ENCODE measurements at regions not wholly inside any gene's neighbourhood (a gene's known extent, or its start where the extent isn't known, plus 50 kb on each side); places are given as distances from the start of the nearest gene placed in this dataset.

- no peak for TF ChIP-seq CTCF (conservative IDR thresholded peaks at IDR 0.05)
- Mint-ChIP-seq H3K4me1 (ENCODE audit: unreplicated experiment) (peaks cover 43% of the 10 kb centered on the region), H3K27ac (no peak overlapping the region), H3K9me3 (no peaks in the 10 kb centered on the region), H3K36me3 (no peaks in the 10 kb centered on the region), H3K27me3 (peaks cover 24% of the 10 kb centered on the region), H3K4me3 (no peak overlapping the region)
- DNase-seq (ENCODE audit: extremely low spot score, unreplicated experiment), result no peak
These were observed 57.9 kb upstream of the UBE2E1 start for GRCh38 chr3:23747841-23748240.

GRCh38 chr3:23748398-23749110 is 57.2 kb upstream of the UBE2E1 start:
- no peaks in the 10 kb centered on the region for H3K9me3 Mint-ChIP-seq
- no peak overlapping the region for H3K27ac Mint-ChIP-seq
- H3K4me1 Mint-ChIP-seq (ENCODE audit: unreplicated experiment), result peaks cover 42% of the 10 kb centered on the region
- H3K4me3 Mint-ChIP-seq, result no peak overlapping the region
- DNase-seq (ENCODE audit: extremely low spot score, unreplicated experiment), result no peak
- no peak for TF ChIP-seq CTCF (conservative IDR thresholded peaks at IDR 0.05)
- H3K36me3 Mint-ChIP-seq, result no peaks in the 10 kb centered on the region
- H3K27me3 Mint-ChIP-seq, result peaks cover 18% of the 10 kb centered on the region

- Mint-ChIP-seq H3K4me1 (ENCODE audit: unreplicated experiment) (peaks cover 36% of the 10 kb centered on the region), H3K9me3 (no peaks in the 10 kb centered on the region), H3K36me3 (no peaks in the 10 kb centered on the region), H3K27ac (no peak overlapping the region), H3K4me3 (no peak overlapping the region), H3K27me3 (peaks cover 10% of the 10 kb centered on the region)
- DNase-seq (ENCODE audit: extremely low spot score, unreplicated experiment), result no peak
- no peak for TF ChIP-seq CTCF (conservative IDR thresholded peaks at IDR 0.05)
These were observed 56.1 kb upstream of the UBE2E1 start for GRCh38 chr3:23749609-23750008.

- Mint-ChIP-seq H3K4me1 (ENCODE audit: unreplicated experiment) (peaks cover 36% of the 10 kb centered on the region), H3K9me3 (no peaks in the 10 kb centered on the region), H3K36me3 (no peaks in the 10 kb centered on the region), H3K27ac (peak overlapping the region; percentile 58), H3K4me3 (peak overlapping the region; percentile 18), H3K27me3 (peaks cover 6% of the 10 kb centered on the region)
- DNase-seq (ENCODE audit: extremely low spot score, unreplicated experiment), result no peak
- TF ChIP-seq CTCF (conservative IDR thresholded peaks at IDR 0.05), result no peak
These were observed 55.1 kb upstream of the UBE2E1 start for GRCh38 chr3:23750573-23751210.

GRCh38 chr3:23751212-23751723 is 54.5 kb upstream of the UBE2E1 start:
- Mint-ChIP-seq H3K27ac (peak overlapping the region; percentile 58), H3K27me3 (peaks cover 6% of the 10 kb centered on the region), H3K36me3 (no peaks in the 10 kb centered on the region), H3K4me3 (peak overlapping the region; percentile 18), H3K4me1 (ENCODE audit: unreplicated experiment) (peaks cover 41% of the 10 kb centered on the region), H3K9me3 (no peaks in the 10 kb centered on the region)
- DNase-seq (ENCODE audit: extremely low spot score, unreplicated experiment), result no peak
- TF ChIP-seq CTCF (conservative IDR thresholded peaks at IDR 0.05), result no peak

Measured in type B pancreatic cell (in vitro differentiated cells).